ENCODE measurements at regions not wholly inside any gene's neighbourhood (a gene's known extent, or its start where the extent isn't known, plus 50 kb on each side); places are given as distances from the start of the nearest gene placed in this dataset.

DNA sequence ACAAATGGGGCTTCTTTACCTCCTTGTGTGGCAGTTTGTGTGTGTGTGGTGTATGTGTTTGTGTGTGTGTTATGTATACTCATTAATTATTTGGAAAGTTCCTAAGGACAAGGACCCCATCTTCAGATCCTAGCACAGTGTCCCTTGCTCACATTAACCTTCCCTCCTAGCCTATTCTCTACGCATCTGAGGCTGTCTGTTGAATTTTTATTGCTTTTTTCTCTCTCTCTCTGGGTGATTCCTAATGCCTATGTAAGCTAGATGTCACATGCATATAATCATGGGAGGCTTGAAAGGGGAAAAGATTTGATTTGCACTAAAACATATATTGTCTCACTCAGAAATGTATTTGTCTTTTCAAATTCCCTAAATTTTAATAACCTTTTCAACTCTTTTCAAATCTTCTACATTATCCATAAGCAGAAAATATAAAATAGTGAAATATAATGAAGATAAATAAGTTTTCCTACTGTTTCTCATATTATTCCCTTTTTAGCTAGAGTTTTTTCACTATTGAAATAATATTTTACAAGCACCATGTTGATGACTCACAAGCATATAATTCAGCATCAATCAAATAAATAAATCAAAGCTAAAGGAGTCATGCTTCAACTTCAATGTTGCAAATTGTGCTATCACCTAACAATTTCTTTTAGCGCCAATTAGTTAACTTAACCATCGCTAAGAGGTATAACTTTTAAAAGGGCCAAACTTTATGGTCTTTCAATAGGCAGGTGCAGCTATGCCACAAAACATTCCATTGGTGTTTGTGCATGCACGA lies 199.0 kb upstream of the ERBB4 start (continued):
- TF ChIP-seq ZNF10 (tag by site-specific recombination; IDR thresholded peaks at IDR 0.05) (no peak), RBAK (tag by site-specific recombination; IDR thresholded peaks at IDR 0.05) (no peak)

DNA sequence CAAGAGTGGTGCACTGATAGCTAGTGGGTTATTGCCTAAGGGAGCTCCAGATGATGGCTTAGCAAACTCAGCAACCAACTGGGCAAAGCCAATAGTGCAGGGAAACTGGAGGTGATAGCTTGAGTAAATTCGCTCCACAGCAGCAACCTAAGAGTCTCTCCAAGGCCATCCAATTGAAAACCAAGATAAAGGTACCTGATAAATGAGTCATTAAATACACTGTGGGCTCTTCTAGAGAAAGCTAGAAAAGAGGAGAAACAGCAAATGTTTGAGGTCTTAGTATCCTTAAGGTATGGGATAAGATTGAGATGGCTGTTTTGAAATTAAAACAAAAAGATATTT lies 197.8 kb upstream of the ERBB4 start:
- H3K27ac ChIP-seq (ENCODE audit: extremely low read depth, low read depth, low read length), result no peak overlapping the region
- ChIA-PET CTCF (no interaction called here), POLR2A (no interaction called here)
- no peaks in the 10 kb centered on the region for H3K9me3 ChIP-seq (ENCODE audit: control insufficient read depth, insufficient read depth, low read depth, low read length)
- no peak overlapping the region for H3K4me3 ChIP-seq (ENCODE audit: low read depth, low read length)
- no peaks in the 10 kb centered on the region; the same call in 1 of the 2 replicates for H3K4me1 ChIP-seq (ENCODE audit: control insufficient read depth, insufficient read depth, low read length)
- no peaks in the 10 kb centered on the region for H3K36me3 ChIP-seq (ENCODE audit: control insufficient read depth in 2 of 2, insufficient read depth in 1 of 2, low read length in 2 of 2)
- TF ChIP-seq BCL11B (tag by site-specific recombination; IDR thresholded peaks at IDR 0.05; ENCODE audit: low read depth), result no peak
- TF ChIP-seq ZNF514 (tag by site-specific recombination; IDR thresholded peaks at IDR 0.05), result no peak
- no peak for TF ChIP-seq ZNF549 (tag by site-specific recombination; IDR thresholded peaks at IDR 0.05)
- no peak for TF ChIP-seq ZNF561 (tag by site-specific recombination; IDR thresholded peaks at IDR 0.05; ENCODE audit: borderline replicate concordance)
- TF ChIP-seq ZNF664 (tag by site-specific recombination; IDR thresholded peaks at IDR 0.05), result no peak
- no peak for TF ChIP-seq ZNF157 (tag by site-specific recombination; IDR thresholded peaks at IDR 0.05)
- TF ChIP-seq ZNF571 (tag by site-specific recombination; IDR thresholded peaks at IDR 0.05), result no peak
- TF ChIP-seq FEZF1 (tag by site-specific recombination; IDR thresholded peaks at IDR 0.05), result no peak
- TF ChIP-seq, protein P1, sequence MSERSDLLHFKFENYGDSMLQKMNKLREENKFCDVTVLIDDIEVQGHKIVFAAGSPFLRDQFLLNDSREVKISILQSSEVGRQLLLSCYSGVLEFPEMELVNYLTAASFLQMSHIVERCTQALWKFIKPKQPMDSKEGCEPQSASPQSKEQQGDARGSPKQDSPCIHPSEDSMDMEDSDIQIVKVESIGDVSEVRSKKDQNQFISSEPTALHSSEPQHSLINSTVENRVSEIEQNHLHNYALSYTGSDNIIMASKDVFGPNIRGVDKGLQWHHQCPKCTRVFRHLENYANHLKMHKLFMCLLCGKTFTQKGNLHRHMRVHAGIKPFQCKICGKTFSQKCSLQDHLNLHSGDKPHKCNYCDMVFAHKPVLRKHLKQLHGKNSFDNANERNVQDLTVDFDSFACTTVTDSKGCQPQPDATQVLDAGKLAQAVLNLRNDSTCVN (tag by site-specific recombination; optimal IDR thresholded peaks at IDR 0.05), result no peak
- TF ChIP-seq ZNF624 (tag by site-specific recombination; IDR thresholded peaks at IDR 0.05), result no peak
- no peak for TF ChIP-seq ZNF555 (tag by site-specific recombination; conservative IDR thresholded peaks at IDR 0.05)

GRCh38 chr2:212733273-212733672 lies 194.7 kb upstream of the ERBB4 start:
- TF ChIP-seq ZNF561 (tag by site-specific recombination; IDR thresholded peaks at IDR 0.05; ENCODE audit: borderline replicate concordance), result no peak
- TF ChIP-seq ZNF184 (tag by site-specific recombination; IDR thresholded peaks at IDR 0.05), result no peak
- TF ChIP-seq, protein P2, sequence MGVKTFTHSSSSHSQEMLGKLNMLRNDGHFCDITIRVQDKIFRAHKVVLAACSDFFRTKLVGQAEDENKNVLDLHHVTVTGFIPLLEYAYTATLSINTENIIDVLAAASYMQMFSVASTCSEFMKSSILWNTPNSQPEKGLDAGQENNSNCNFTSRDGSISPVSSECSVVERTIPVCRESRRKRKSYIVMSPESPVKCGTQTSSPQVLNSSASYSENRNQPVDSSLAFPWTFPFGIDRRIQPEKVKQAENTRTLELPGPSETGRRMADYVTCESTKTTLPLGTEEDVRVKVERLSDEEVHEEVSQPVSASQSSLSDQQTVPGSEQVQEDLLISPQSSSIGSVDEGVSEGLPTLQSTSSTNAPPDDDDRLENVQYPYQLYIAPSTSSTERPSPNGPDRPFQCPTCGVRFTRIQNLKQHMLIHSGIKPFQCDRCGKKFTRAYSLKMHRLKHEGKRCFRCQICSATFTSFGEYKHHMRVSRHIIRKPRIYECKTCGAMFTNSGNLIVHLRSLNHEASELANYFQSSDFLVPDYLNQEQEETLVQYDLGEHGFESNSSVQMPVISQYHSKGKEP (tag by site-specific recombination; IDR thresholded peaks at IDR 0.05), result no peak
- no peak for TF ChIP-seq YY1 (tag by site-specific recombination; IDR thresholded peaks at IDR 0.05)
- no peak for TF ChIP-seq ZNF585B (tag by site-specific recombination; IDR thresholded peaks at IDR 0.05)
- TF ChIP-seq, protein P3, sequence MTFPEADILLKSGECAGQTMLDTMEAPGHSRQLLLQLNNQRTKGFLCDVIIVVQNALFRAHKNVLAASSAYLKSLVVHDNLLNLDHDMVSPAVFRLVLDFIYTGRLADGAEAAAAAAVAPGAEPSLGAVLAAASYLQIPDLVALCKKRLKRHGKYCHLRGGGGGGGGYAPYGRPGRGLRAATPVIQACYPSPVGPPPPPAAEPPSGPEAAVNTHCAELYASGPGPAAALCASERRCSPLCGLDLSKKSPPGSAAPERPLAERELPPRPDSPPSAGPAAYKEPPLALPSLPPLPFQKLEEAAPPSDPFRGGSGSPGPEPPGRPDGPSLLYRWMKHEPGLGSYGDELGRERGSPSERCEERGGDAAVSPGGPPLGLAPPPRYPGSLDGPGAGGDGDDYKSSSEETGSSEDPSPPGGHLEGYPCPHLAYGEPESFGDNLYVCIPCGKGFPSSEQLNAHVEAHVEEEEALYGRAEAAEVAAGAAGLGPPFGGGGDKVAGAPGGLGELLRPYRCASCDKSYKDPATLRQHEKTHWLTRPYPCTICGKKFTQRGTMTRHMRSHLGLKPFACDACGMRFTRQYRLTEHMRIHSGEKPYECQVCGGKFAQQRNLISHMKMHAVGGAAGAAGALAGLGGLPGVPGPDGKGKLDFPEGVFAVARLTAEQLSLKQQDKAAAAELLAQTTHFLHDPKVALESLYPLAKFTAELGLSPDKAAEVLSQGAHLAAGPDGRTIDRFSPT (tag by site-specific recombination; IDR thresholded peaks at IDR 0.05), result no peak
- no peak for TF ChIP-seq ZNF169 (tag by site-specific recombination; IDR thresholded peaks at IDR 0.05)
- TF ChIP-seq ZNF449 (tag by site-specific recombination; IDR thresholded peaks at IDR 0.05), result no peak
- TF ChIP-seq ZNF654 (tag by site-specific recombination; IDR thresholded peaks at IDR 0.05; ENCODE audit: low read depth), result no peak
- TF ChIP-seq ZNF768 (tag by site-specific recombination; IDR thresholded peaks at IDR 0.05), result no peak
- no peak for TF ChIP-seq ZBTB17 (tag by site-specific recombination; IDR thresholded peaks at IDR 0.05)
- no peak for TF ChIP-seq ZNF37A (tag by site-specific recombination; IDR thresholded peaks at IDR 0.05)
- no peak for TF ChIP-seq ZXDB (tag by site-specific recombination; IDR thresholded peaks at IDR 0.05)
- no peak for TF ChIP-seq ZSCAN16 (tag by site-specific recombination; IDR thresholded peaks at IDR 0.05)
- no peak for TF ChIP-seq SALL2 (tag by site-specific recombination; IDR thresholded peaks at IDR 0.05; ENCODE audit: borderline replicate concordance)
- no peak for TF ChIP-seq ZNF664 (tag by site-specific recombination; IDR thresholded peaks at IDR 0.05)
- no peak for TF ChIP-seq ZNF791 (tag by site-specific recombination; IDR thresholded peaks at IDR 0.05)
- no peak for TF ChIP-seq ZBTB7A (tag by site-specific recombination; IDR thresholded peaks at IDR 0.05; ENCODE audit: low read depth)
- H3K9me3 ChIP-seq (ENCODE audit: control insufficient read depth, insufficient read depth, low read depth, low read length), result no peaks in the 10 kb centered on the region
- no peaks in the 10 kb centered on the region; the same call in 1 of the 2 replicates for H3K4me1 ChIP-seq (ENCODE audit: control insufficient read depth, insufficient read depth, low read length)
- no peak overlapping the region for H3K27ac ChIP-seq (ENCODE audit: extremely low read depth, low read depth, low read length)
- H3K4me3 ChIP-seq (ENCODE audit: low read depth, low read length), result no peak overlapping the region
- POLR2A ChIA-PET, result no interaction called here
- CTCF ChIA-PET, result interaction anchor here (0.7 kb wide), 1 partner anchor 166 kb away, joined by 3 read pairs; no protein-coding TSS in a partner anchor
- no peaks in the 10 kb centered on the region for H3K36me3 ChIP-seq (ENCODE audit: control insufficient read depth in 2 of 2, insufficient read depth in 1 of 2, low read length in 2 of 2)

All from HEK293 (cell line).